PC-9 (cell line): ENCODE measurements at regions not wholly inside any gene's neighbourhood (a gene's known extent, or its start where the extent isn't known, plus 50 kb on each side); places are given as distances from the start of the nearest gene placed in this dataset.
"Not testable (repeated sequence)": the region's sequence is repeated elsewhere in the genome, so short reads cannot be mapped to it uniquely, and the experiment has no call there.

ENCODE experiments used
- BruUV-seq: library from RNA; stranded (reverse); fragments of 400-500 nt; replicated peaks from 2 replicates; lab custom pipeline; 2021; lab: Mats Ljungman, UMichigan
- CTCF ChIA-PET: fragments of 300-600 bp; sonication (Branson Sonifier 250); formaldehyde crosslinking; loops from one replicate; lab custom pipeline; 2022; ENCODE audit warnings: antibody characterized with exemption; lab: Charles Lee
- POLR2A ChIA-PET: fragments of 300-600 bp; sonication (Branson Sonifier 250); formaldehyde crosslinking; loops from one replicate; lab custom pipeline; 2022; ENCODE audit warnings: antibody characterized with exemption; ENCODE audit not compliant: unreplicated experiment; lab: Charles Lee
- DNase-seq, 2 experiments: peaks; one replicate each; pipeline versions ENCODE4 v3.0.0 to v3.0.0-alpha.2; 2015 to 2022; ENCODE audit warnings: mixed read lengths in 1 of 2
- H2AFZ ChIP-seq: fragments of 200-600 bp; sonication (generic); 2 replicates; pipeline ENCODE4 v1.8.1; 2017; ENCODE audit warnings: antibody characterized with exemption
- H3F3A ChIP-seq: fragments of 200-600 bp; sonication (generic); 2 replicates; pipeline ENCODE4 v1.8.1; 2017; ENCODE audit warnings: antibody characterized with exemption, mild to moderate bottlenecking, low read depth; ENCODE audit not compliant: insufficient read depth
- H3K27ac ChIP-seq: fragments of 200-600 bp; sonication (generic); 2 replicates; pipeline ENCODE4 v1.6.1; 2016; ENCODE audit warnings: mixed run types
- H3K27me3 ChIP-seq: fragments of 200-600 bp; sonication (generic); 2 replicates; pipeline ENCODE4 v1.6.1; 2016; ENCODE audit warnings: low read depth, mixed run types; ENCODE audit not compliant: insufficient read depth
- H3K36me3 ChIP-seq: fragments of 200-600 bp; sonication (generic); 2 replicates; pipeline ENCODE4 v1.6.1; 2016; ENCODE audit warnings: low read depth, mixed run types
- H3K4me1 ChIP-seq: fragments of 200-600 bp; sonication (generic); replicated peaks from 2 replicates; pipeline ENCODE4 v1.6.1; 2016; ENCODE audit warnings: mixed run types; ENCODE audit not compliant: insufficient read depth
- H3K4me2 ChIP-seq: fragments of 200-600 bp; sonication (generic); 2 replicates; pipeline ENCODE4 v1.6.1; 2017; ENCODE audit warnings: mixed run types
- H3K4me3 ChIP-seq: fragments of 200-600 bp; sonication (generic); 2 replicates; pipeline ENCODE4 v1.6.1; 2016; ENCODE audit warnings: mixed run types
- H3K79me2 ChIP-seq: fragments of 200-600 bp; sonication (generic); 2 replicates; pipeline ENCODE4 v1.6.1; 2017; ENCODE audit warnings: low read depth, mixed run types
- H3K9me2 ChIP-seq: fragments of 200-600 bp; sonication (generic); 2 replicates; pipeline ENCODE4 v1.8.1; 2017; ENCODE audit warnings: mild to moderate bottlenecking; ENCODE audit not compliant: insufficient read depth
- H3K9me3 ChIP-seq: fragments of 200-600 bp; sonication (generic); 2 replicates; pipeline ENCODE4 v1.8.1; 2016; ENCODE audit warnings: low read depth; ENCODE audit not compliant: insufficient read depth
- H4K20me1 ChIP-seq: fragments of 200-600 bp; sonication (generic); 2 replicates; pipeline ENCODE4 v1.8.1; 2017; ENCODE audit not compliant: insufficient read depth
- intact Hi-C: fragments of 100-400 bp; cut with micrococcal nuclease; formaldehyde crosslinking; loops from one replicate; pipeline ENCODE4 v1.10.0; 2022; ENCODE audit not compliant: unreplicated experiment

DNA sequence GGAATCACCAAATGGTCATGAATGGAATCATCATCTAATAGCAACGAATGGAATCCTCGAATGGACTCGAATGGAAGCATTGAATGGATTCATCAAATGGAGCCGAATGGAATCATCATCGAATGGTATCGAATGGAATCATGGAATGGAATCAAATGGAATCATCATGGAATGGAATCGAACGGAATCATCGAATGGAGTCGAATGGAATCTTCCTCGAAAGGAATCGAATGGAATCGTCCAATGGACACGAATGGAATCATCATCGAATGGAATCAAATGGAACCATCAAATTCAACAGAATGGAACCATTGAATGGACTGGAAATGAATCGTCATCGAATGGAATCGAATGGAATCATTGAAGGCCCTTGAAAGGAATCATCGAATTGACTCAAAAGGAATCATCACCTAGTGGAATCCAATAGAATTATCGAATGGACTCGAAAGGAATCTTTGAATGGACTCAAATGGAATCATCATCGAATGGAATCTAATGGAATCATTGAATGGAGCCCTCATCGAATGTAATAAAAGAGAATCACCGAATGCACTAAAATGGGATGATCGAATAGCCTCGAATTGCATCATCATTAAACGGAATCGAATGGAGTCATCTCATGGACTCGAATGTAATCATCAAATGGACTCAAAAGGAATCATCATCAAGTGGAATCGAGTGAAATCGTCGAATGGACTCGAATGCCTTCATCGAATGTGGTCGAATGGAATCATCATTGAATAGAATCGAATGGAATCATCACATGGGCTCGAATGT lies 236.7 kb downstream of the SHCBP1 start:
- intact Hi-C loops, result not testable (repeated sequence)

GRCh38 chr16:46383581-46383980 lies 237.6 kb downstream of the SHCBP1 start:
- H3K79me2 ChIP-seq, H2AFZ ChIP-seq, DNase-seq, H3K4me3 ChIP-seq, H3K27ac ChIP-seq, H3K4me2 ChIP-seq, H3K9me2 ChIP-seq, CTCF ChIA-PET, H3K36me3 ChIP-seq, BruUV-seq, H3K4me1 ChIP-seq, H4K20me1 ChIP-seq, H3F3A ChIP-seq, POLR2A ChIA-PET, intact Hi-C loops, H3K27me3 ChIP-seq, H3K9me3 ChIP-seq: not testable (repeated sequence)

More for the DNA sequence above, 236.7 kb downstream of the SHCBP1 start:
- CTCF ChIA-PET, POLR2A ChIA-PET, H3K4me3 ChIP-seq, H3K9me3 ChIP-seq, H3K4me2 ChIP-seq, H2AFZ ChIP-seq, H3K27me3 ChIP-seq, H3K4me1 ChIP-seq, H3K9me2 ChIP-seq, H3K27ac ChIP-seq, H3K79me2 ChIP-seq, BruUV-seq, H3K36me3 ChIP-seq, H4K20me1 ChIP-seq, H3F3A ChIP-seq: not testable (repeated sequence)
- peak in 1 of 2 experiments; percentile 44 for DNase-seq

- H3K27ac ChIP-seq, H4K20me1 ChIP-seq, H2AFZ ChIP-seq, CTCF ChIA-PET, H3K27me3 ChIP-seq, H3K4me2 ChIP-seq, BruUV-seq, H3K79me2 ChIP-seq, H3K4me3 ChIP-seq, H3K9me2 ChIP-seq, H3K4me1 ChIP-seq, H3K9me3 ChIP-seq, H3K36me3 ChIP-seq, intact Hi-C loops, POLR2A ChIA-PET, H3F3A ChIP-seq: not testable (repeated sequence)
- peak in 1 of 2 experiments; percentile 40 for DNase-seq
Measured at GRCh38 chr16:46382791-46383541, 238.2 kb downstream of the SHCBP1 start.

DNA sequence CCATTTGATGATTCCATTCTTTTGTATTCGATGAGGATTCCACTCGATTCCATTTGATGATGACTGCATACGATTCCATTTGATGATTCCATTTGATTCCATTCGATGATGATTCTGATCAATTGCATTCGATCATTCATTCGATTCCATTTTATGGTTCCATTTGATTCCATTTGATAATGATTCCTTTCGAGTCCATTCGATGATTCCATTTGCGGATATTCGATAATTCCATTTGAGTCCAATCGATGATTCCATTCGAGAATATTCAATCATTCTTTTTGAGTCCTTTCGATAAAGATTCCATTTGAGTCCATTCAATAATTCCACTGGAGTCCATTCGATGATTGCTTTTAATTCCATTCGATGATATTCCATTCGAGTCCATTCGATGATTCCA lies 239.1 kb downstream of the SHCBP1 start:
- H3K9me2 ChIP-seq, H3K4me3 ChIP-seq, H2AFZ ChIP-seq, H3K79me2 ChIP-seq, CTCF ChIA-PET, POLR2A ChIA-PET, H3K27ac ChIP-seq, H3K36me3 ChIP-seq, intact Hi-C loops, DNase-seq, H4K20me1 ChIP-seq, BruUV-seq, H3K4me1 ChIP-seq, H3K27me3 ChIP-seq, H3K4me2 ChIP-seq, H3F3A ChIP-seq, H3K9me3 ChIP-seq: not testable (repeated sequence)

- H3F3A ChIP-seq, BruUV-seq, H2AFZ ChIP-seq, POLR2A ChIA-PET, H3K4me1 ChIP-seq, H3K9me2 ChIP-seq, H3K4me2 ChIP-seq, CTCF ChIA-PET, H3K9me3 ChIP-seq, intact Hi-C loops, H3K4me3 ChIP-seq, H4K20me1 ChIP-seq, H3K27me3 ChIP-seq, H3K79me2 ChIP-seq, H3K27ac ChIP-seq, H3K36me3 ChIP-seq: not testable (repeated sequence)
- DNase-seq, result peak in 1 of 2 experiments; percentile 36
Measured at GRCh38 chr16:46381344-46381743, 239.8 kb downstream of the SHCBP1 start.
